BLaER1 treated with 17β-estradiol and CSF1 and Interleukin-3, amounts not matched to agents 10 nM and 100 nM (cell line): ENCODE measurements at regions not wholly inside any gene's neighbourhood (a gene's known extent, or its start where the extent isn't known, plus 50 kb on each side); places are given as distances from the start of the nearest gene placed in this dataset.

Experiments used
- H3K27ac ChIP-seq, 11 experiments: shearing (Covaris generic); formaldehyde crosslinking; 2 replicates each; pipeline ENCODE4 v1.8.1; 2022
- H3K27me3 ChIP-seq, 11 experiments: shearing (Covaris generic); formaldehyde crosslinking; 2 replicates each; pipeline ENCODE4 v1.8.1; 2022
- H3K36me3 ChIP-seq, 11 experiments: shearing (Covaris generic); formaldehyde crosslinking; 2 replicates each; pipeline ENCODE4 v1.8.1; 2022
- H3K4me1 ChIP-seq, 10 experiments: shearing (Covaris generic); formaldehyde crosslinking; 2 replicates each; pipeline ENCODE4 v1.8.1; 2022
- H3K4me2 ChIP-seq, 11 experiments: shearing (Covaris generic); formaldehyde crosslinking; 2 replicates each; pipeline ENCODE4 v1.8.1; 2022
- H3K4me3 ChIP-seq, 10 experiments: shearing (Covaris generic); formaldehyde crosslinking; 2 replicates each; pipeline ENCODE4 v1.8.1; 2022
- H3K9ac ChIP-seq, 11 experiments: shearing (Covaris generic); formaldehyde crosslinking; 2 replicates each; pipeline ENCODE4 v1.8.1; 2022
- H3K9me3 ChIP-seq, 11 experiments: shearing (Covaris generic); formaldehyde crosslinking; replicated peaks in 1 of 11; 2 replicates each; pipeline ENCODE4 v1.8.1; 2022
- H4K20me1 ChIP-seq, 11 experiments: shearing (Covaris generic); formaldehyde crosslinking; 2 replicates each; pipeline ENCODE4 v1.8.1; 2022
- Cebpa-rat ChIP-seq, 11 experiments: shearing (Covaris generic); IDR thresholded peaks; 2 replicates each; pipeline ENCODE4 v1.8.1; 2022

- Histone ChIP-seq H3K27ac (no peak overlapping the region), H3K4me2 (peak overlapping the region; percentile 85 to 99 (median 95)), H3K36me3 (no peaks in the 10 kb centered on the region), H3K9ac (no peak overlapping the region; a peak in 1 of 22 replicates), H3K4me1 (peaks cover 99 to 100% (median 100%) of the 10 kb centered on the region in 10 experiments), H3K27me3 (peaks cover 33 to 76% (median 56%) of the 10 kb centered on the region in 11 experiments), H3K9me3 (no peaks in the 10 kb centered on the region), H3K4me3 (no peak overlapping the region), H4K20me1 (peaks cover 0 to 43% (median 0%) of the 10 kb centered on the region in 11 experiments; a peak in 5 of 22 replicates)
- no peak for TF ChIP-seq Cebpa-rat (IDR thresholded peaks at IDR 0.05)
These were observed 152.5 kb downstream of the CEBPB start for GRCh38 chr20:50343125-50343489.

- Histone ChIP-seq H3K27ac (no peak overlapping the region), H3K9me3 (no peaks in the 10 kb centered on the region), H3K4me1 (peaks cover 98 to 100% (median 100%) of the 10 kb centered on the region in 10 experiments), H3K9ac (peak overlapping the region in 1 of 11 experiments; percentile 16; a peak in 2 of 22 replicates), H3K36me3 (no peaks in the 10 kb centered on the region), H3K27me3 (peaks cover 33 to 76% (median 56%) of the 10 kb centered on the region in 11 experiments), H4K20me1 (peaks cover 0 to 43% (median 0%) of the 10 kb centered on the region in 11 experiments; a peak in 5 of 22 replicates), H3K4me2 (peak overlapping the region; percentile 85 to 99 (median 95)), H3K4me3 (no peak overlapping the region)
- no peak for TF ChIP-seq Cebpa-rat (IDR thresholded peaks at IDR 0.05)
These were observed 153.0 kb downstream of the CEBPB start for GRCh38 chr20:50343490-50344179.

GRCh38 chr20:50344232-50345071, 153.8 kb downstream of the CEBPB start:
- no peak for TF ChIP-seq Cebpa-rat (IDR thresholded peaks at IDR 0.05)
- Histone ChIP-seq H3K4me2 (peak overlapping the region; percentile 85 to 99 (median 95)), H3K4me3 (no peak overlapping the region; a peak in 1 of 20 replicates), H3K27me3 (peaks cover 33 to 73% (median 56%) of the 10 kb centered on the region in 11 experiments), H3K4me1 (peaks cover 98 to 100% (median 100%) of the 10 kb centered on the region in 10 experiments), H3K9ac (peak overlapping the region in 1 of 11 experiments; percentile 16; a peak in 3 of 22 replicates), H4K20me1 (peaks cover 0 to 38% (median 0%) of the 10 kb centered on the region in 11 experiments; a peak in 5 of 22 replicates), H3K36me3 (no peaks in the 10 kb centered on the region), H3K27ac (peak overlapping the region in 1 of 11 experiments; percentile 93; a peak in 1 of 22 replicates), H3K9me3 (no peaks in the 10 kb centered on the region)

GRCh38 chr20:50345712-50346373, 155.2 kb downstream of the CEBPB start:
- no peaks in the 10 kb centered on the region for H3K36me3 ChIP-seq
- H3K4me3 ChIP-seq: peak overlapping the region in 8 of 10 experiments; percentile 22 to 61 (median 47); a peak in 18 of 20 replicates
- H3K9me3 ChIP-seq: no peaks in the 10 kb centered on the region
- H4K20me1 ChIP-seq: peaks cover 0 to 26% (median 0%) of the 10 kb centered on the region in 11 experiments; a peak in 4 of 22 replicates
- peak overlapping the region; percentile 86 to 95 (median 91); a peak in 21 of 22 replicates for H3K27ac ChIP-seq
- peaks cover 98 to 100% (median 100%) of the 10 kb centered on the region in 10 experiments for H3K4me1 ChIP-seq
- peak overlapping the region; percentile 70 to 82 (median 79); a peak in 21 of 22 replicates for H3K9ac ChIP-seq
- H3K4me2 ChIP-seq: peak overlapping the region; percentile 85 to 99 (median 95)
- no peak for TF ChIP-seq Cebpa-rat (IDR thresholded peaks at IDR 0.05)
- H3K27me3 ChIP-seq: peaks cover 33 to 60% (median 45%) of the 10 kb centered on the region in 11 experiments

GRCh38 chr20:50346374-50347283, 156.0 kb downstream of the CEBPB start:
- no peaks in the 10 kb centered on the region for H3K36me3 ChIP-seq
- peak in 4 of 11 experiments; percentile 14 to 82 (median 24); a peak in 5 of 22 replicates for TF ChIP-seq Cebpa-rat (IDR thresholded peaks at IDR 0.05)
- H3K4me1 ChIP-seq: peaks cover 98 to 100% (median 100%) of the 10 kb centered on the region in 10 experiments
- H3K4me2 ChIP-seq: peak overlapping the region; percentile 85 to 99 (median 95)
- peak overlapping the region; percentile 86 to 95 (median 91) for H3K27ac ChIP-seq
- H3K27me3 ChIP-seq: peaks cover 26 to 52% (median 37%) of the 10 kb centered on the region in 11 experiments
- peaks cover 0 to 19% (median 0%) of the 10 kb centered on the region in 11 experiments; a peak in 4 of 22 replicates for H4K20me1 ChIP-seq
- H3K9ac ChIP-seq: peak overlapping the region; percentile 70 to 82 (median 79); a peak in 21 of 22 replicates
- H3K9me3 ChIP-seq: no peaks in the 10 kb centered on the region
- H3K4me3 ChIP-seq: peak overlapping the region in 8 of 10 experiments; percentile 22 to 61 (median 47); a peak in 17 of 20 replicates

- no peak for TF ChIP-seq Cebpa-rat (IDR thresholded peaks at IDR 0.05)
- peak overlapping the region; percentile 86 to 95 (median 91) for H3K27ac ChIP-seq
- peaks cover 0 to 16% (median 0%) of the 10 kb centered on the region in 11 experiments; a peak in 4 of 22 replicates for H4K20me1 ChIP-seq
- no peaks in the 10 kb centered on the region for H3K36me3 ChIP-seq
- H3K9ac ChIP-seq: peak overlapping the region; percentile 70 to 82 (median 79)
- H3K9me3 ChIP-seq: no peaks in the 10 kb centered on the region
- H3K4me2 ChIP-seq: peak overlapping the region; percentile 85 to 99 (median 95)
- peak overlapping the region in 6 of 10 experiments; percentile 11 to 61 (median 50); a peak in 10 of 20 replicates for H3K4me3 ChIP-seq
- peaks cover 18 to 43% (median 29%) of the 10 kb centered on the region in 11 experiments for H3K27me3 ChIP-seq
- peaks cover 94 to 100% (median 99%) of the 10 kb centered on the region in 10 experiments for H3K4me1 ChIP-seq
These were observed 156.8 kb downstream of the CEBPB start for GRCh38 chr20:50347284-50348063.

- TF ChIP-seq Cebpa-rat (IDR thresholded peaks at IDR 0.05): no peak
- H3K4me3 ChIP-seq: peak overlapping the region in 3 of 10 experiments; percentile 11 to 52 (median 25); a peak in 2 of 20 replicates
- peak overlapping the region; percentile 86 to 95 (median 91) for H3K27ac ChIP-seq
- peaks cover 0 to 10% (median 0%) of the 10 kb centered on the region in 11 experiments; a peak in 4 of 22 replicates for H4K20me1 ChIP-seq
- H3K4me2 ChIP-seq: peak overlapping the region; percentile 85 to 99 (median 95); a peak in 21 of 22 replicates
- peak overlapping the region; percentile 70 to 82 (median 79); a peak in 20 of 22 replicates for H3K9ac ChIP-seq
- no peaks in the 10 kb centered on the region for H3K36me3 ChIP-seq
- peaks cover 94 to 100% (median 99%) of the 10 kb centered on the region in 10 experiments for H3K4me1 ChIP-seq
- no peaks in the 10 kb centered on the region for H3K9me3 ChIP-seq
- H3K27me3 ChIP-seq: peaks cover 12 to 37% (median 23%) of the 10 kb centered on the region in 11 experiments
These were observed 157.5 kb downstream of the CEBPB start for GRCh38 chr20:50348096-50348495.
